ENCODE measurements at regions not wholly inside any gene's neighbourhood (a gene's known extent, or its start where the extent isn't known, plus 50 kb on each side); places are given as distances from the start of the nearest gene placed in this dataset.

- intact Hi-C loops (cut with micrococcal nuclease; ENCODE audit: unreplicated experiment) = no loop called here
- POLR2A ChIA-PET (ENCODE audit: low non-redundant PET) = no interaction called here
- no peak for DNase-seq (ENCODE audit: low spot score)
These were observed 435.2 kb upstream of the SUCLG2 start for GRCh38 chr3:68089572-68090011.

DNA sequence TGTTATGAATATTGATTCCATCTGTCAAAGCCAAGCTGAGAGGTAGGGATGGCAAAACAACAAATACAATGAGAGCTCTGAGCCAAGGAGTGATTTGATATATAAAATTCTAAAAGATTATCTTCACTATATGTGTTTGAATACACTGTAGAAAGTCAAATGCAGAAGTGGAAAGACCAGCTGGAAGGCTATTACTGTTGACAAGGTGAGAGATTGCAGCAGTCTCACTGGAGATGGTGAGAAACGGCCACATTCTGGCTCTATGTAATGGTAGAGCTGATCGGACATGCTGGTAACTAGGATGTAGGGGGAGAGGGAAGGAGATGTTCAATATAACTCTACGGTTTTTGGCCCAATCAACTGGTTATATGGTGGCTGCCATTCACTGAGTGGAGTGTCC lies 434.2 kb upstream of the SUCLG2 start:
- no peak overlapping the region for H3K27ac ChIP-seq (ENCODE audit: low read depth, low read length, poor library complexity, severe bottlenecking)
- H3K27me3 ChIP-seq (replicated peaks; ENCODE audit: insufficient read depth, low read depth, low read length, poor library complexity) = no peaks in the 10 kb centered on the region
- DNase-seq (ENCODE audit: low spot score) = no peak
- H3K9me3 ChIP-seq (ENCODE audit: low read depth, low read length, poor library complexity, severe bottlenecking) = no peaks in the 10 kb centered on the region
- intact Hi-C loops (cut with micrococcal nuclease; ENCODE audit: unreplicated experiment) = no loop called here
- H3K4me1 ChIP-seq (ENCODE audit: insufficient read depth, low read length, poor library complexity, severe bottlenecking) = no peaks in the 10 kb centered on the region
- TF ChIP-seq EZH2 (IDR thresholded peaks at IDR 0.05; ENCODE audit: borderline replicate concordance, low read depth, low read length, poor library complexity, severe bottlenecking) (no peak), CTCF (conservative IDR thresholded peaks at IDR 0.05; ENCODE audit: low read depth, low read length) (no peak)
- ChIA-PET CTCF (no interaction called here), POLR2A (ENCODE audit: low non-redundant PET) (no interaction called here)
- no peak overlapping the region for H3K4me3 ChIP-seq (ENCODE audit: low read depth, low read length, poor library complexity, severe bottlenecking)
- no peaks in the 10 kb centered on the region for H3K36me3 ChIP-seq (ENCODE audit: insufficient read depth, low read length, poor library complexity, severe bottlenecking)
- BruUV-seq (replicated peaks) = no TSS peak

More at GRCh38 chr3:68089572-68090011, 435.2 kb upstream of the SUCLG2 start:
- H3K4me3 ChIP-seq (ENCODE audit: low read depth, low read length, poor library complexity, severe bottlenecking) = no peak overlapping the region
- no TSS peak for BruUV-seq (replicated peaks)
- no peaks in the 10 kb centered on the region for H3K36me3 ChIP-seq (ENCODE audit: insufficient read depth, low read length, poor library complexity, severe bottlenecking)
- no peak overlapping the region for H3K27ac ChIP-seq (ENCODE audit: low read depth, low read length, poor library complexity, severe bottlenecking)
- H3K9me3 ChIP-seq (ENCODE audit: low read depth, low read length, poor library complexity, severe bottlenecking) = no peaks in the 10 kb centered on the region
- TF ChIP-seq EZH2 (IDR thresholded peaks at IDR 0.05; ENCODE audit: borderline replicate concordance, low read depth, low read length, poor library complexity, severe bottlenecking) (no peak), CTCF (conservative IDR thresholded peaks at IDR 0.05; ENCODE audit: low read depth, low read length) (no peak)
- H3K4me1 ChIP-seq (ENCODE audit: insufficient read depth, low read length, poor library complexity, severe bottlenecking) = no peaks in the 10 kb centered on the region
- CTCF ChIA-PET = no interaction called here
- no peaks in the 10 kb centered on the region for H3K27me3 ChIP-seq (replicated peaks; ENCODE audit: insufficient read depth, low read depth, low read length, poor library complexity)

GRCh38 chr3:68088216-68088615 lies 433.8 kb upstream of the SUCLG2 start:
- Histone ChIP-seq H3K4me3 (ENCODE audit: low read depth, low read length, poor library complexity, severe bottlenecking) (no peak overlapping the region), H3K4me1 (ENCODE audit: insufficient read depth, low read length, poor library complexity, severe bottlenecking) (no peaks in the 10 kb centered on the region), H3K27me3 (replicated peaks; ENCODE audit: insufficient read depth, low read depth, low read length, poor library complexity) (no peaks in the 10 kb centered on the region), H3K9me3 (ENCODE audit: low read depth, low read length, poor library complexity, severe bottlenecking) (no peaks in the 10 kb centered on the region), H3K36me3 (ENCODE audit: insufficient read depth, low read length, poor library complexity, severe bottlenecking) (no peaks in the 10 kb centered on the region), H3K27ac (ENCODE audit: low read depth, low read length, poor library complexity, severe bottlenecking) (no peak overlapping the region)
- ChIA-PET CTCF (no interaction called here), POLR2A (ENCODE audit: low non-redundant PET) (no interaction called here)
- DNase-seq (ENCODE audit: low spot score) = no peak
- no TSS peak for BruUV-seq (replicated peaks)
- TF ChIP-seq EZH2 (IDR thresholded peaks at IDR 0.05; ENCODE audit: borderline replicate concordance, low read depth, low read length, poor library complexity, severe bottlenecking) = no peak
- TF ChIP-seq CTCF (conservative IDR thresholded peaks at IDR 0.05; ENCODE audit: low read depth, low read length) = no peak
- intact Hi-C loops (cut with micrococcal nuclease; ENCODE audit: unreplicated experiment) = no loop called here
